Tibial artery (tissue), 4 donors: ENCODE measurements at regions not wholly inside any gene's neighbourhood (a gene's known extent, or its start where the extent isn't known, plus 50 kb on each side); places are given as distances from the start of the nearest gene placed in this dataset.
"Not testable (repeated sequence)": the region's sequence is repeated elsewhere in the genome, so short reads cannot be mapped to it uniquely, and the experiment has no call there.

Experiments
- DNase-seq, 2 donors: peaks; one replicate each; pipeline ENCODE4 v3.0.0-alpha.2; 2019
- H3K27ac ChIP-seq, 2 donors: fragments of 200-600 bp; sonication (generic) in 1 of 2; 1 replicate in 1 of 2; 2 replicates in 1 of 2; pipeline ENCODE4 v1.5.1; 2018 to 2019; ENCODE audit warnings: mild to moderate bottlenecking in 1 of 2
- H3K27me3 ChIP-seq, 2 donors: fragments of 200-600 bp; sonication (generic) in 1 of 2; one replicate each; pipeline versions ENCODE4 v1.5.1 to v1.6.0; 2016 to 2019
- H3K36me3 ChIP-seq, 3 donors: fragments of 200-600 bp; sonication (generic) in 2 of 3; one replicate each; pipeline ENCODE4 v1.5.1; 2016 to 2019; ENCODE audit warnings: mild to moderate bottlenecking in 2 of 3
- H3K4me1 ChIP-seq, 4 donors: fragments of 200-600 bp; sonication (generic) in 2 of 4; 1 replicate in 3 of 4; 2 replicates in 1 of 4; pipeline ENCODE4 v1.5.1; 2016 to 2019
- H3K4me3 ChIP-seq, 2 donors: fragments of 200-600 bp; sonication (generic) in 1 of 2; 1 replicate in 1 of 2; 2 replicates in 1 of 2; pipeline ENCODE4 v1.5.1; 2018 to 2019; ENCODE audit warnings: mild to moderate bottlenecking in 2 of 2
- H3K9me3 ChIP-seq, 3 donors: fragments of 200-600 bp; sonication (generic) in 1 of 3; one replicate each; pipeline ENCODE4 v1.5.1; 2016 to 2019
- CTCF ChIP-seq, 2 experiments: fragments of 200-600 bp in 1 of 2; fragments of 450-650 bp in 1 of 2; IDR thresholded peaks; one replicate each; pipeline ENCODE4 v1.5.1; 2017 to 2019; ENCODE audit warnings: antibody characterized with exemption in 2 of 2, mild to moderate bottlenecking in 1 of 2, moderate library complexity in 1 of 2
- intact Hi-C: fragments of 100-400 bp; cut with DNase I; formaldehyde crosslinking; loops from one replicate; pipeline ENCODE4 v1.15.0; 2023; ENCODE audit warnings: low total_unique reads

GRCh38 chr6:8803181-8803760 is 367.9 kb upstream of the SLC35B3 start:
- no peaks in the 10 kb centered on the region for H3K27me3 ChIP-seq
- DNase-seq, result no peak
- no peak for TF ChIP-seq CTCF (IDR thresholded peaks at IDR 0.05)

GRCh38 chr6:8802397-8802796 is 367.1 kb upstream of the SLC35B3 start:
- H3K4me3 ChIP-seq, H3K9me3 ChIP-seq, DNase-seq, H3K36me3 ChIP-seq, H3K27ac ChIP-seq, intact Hi-C loops, H3K27me3 ChIP-seq, H3K4me1 ChIP-seq: not testable (repeated sequence)

More at GRCh38 chr6:8803181-8803760, 367.9 kb upstream of the SLC35B3 start:
- H3K4me1 ChIP-seq, result no peaks in the 10 kb centered on the region
- H3K9me3 ChIP-seq, result peaks cover 0 to 7% (median 0%) of the 10 kb centered on the region in 3 donors
- no peak overlapping the region for H3K4me3 ChIP-seq
- H3K36me3 ChIP-seq, result no peaks in the 10 kb centered on the region
- H3K27ac ChIP-seq, result no peak overlapping the region
- intact Hi-C loops, result no loop called here

- Histone ChIP-seq H3K4me1 (no peaks in the 10 kb centered on the region), H3K9me3 (no peaks in the 10 kb centered on the region), H3K4me3 (no peak overlapping the region), H3K36me3 (no peaks in the 10 kb centered on the region), H3K27ac (no peak overlapping the region), H3K27me3 (no peaks in the 10 kb centered on the region)
- TF ChIP-seq CTCF (IDR thresholded peaks at IDR 0.05), result no peak
- intact Hi-C loops, result no loop called here
- DNase-seq, result no peak
These were observed 359.1 kb upstream of the SLC35B3 start for GRCh38 chr6:8794420-8794819.

- Histone ChIP-seq H3K4me1 (no peaks in the 10 kb centered on the region), H3K27ac (no peak overlapping the region), H3K4me3 (no peak overlapping the region), H3K36me3 (no peaks in the 10 kb centered on the region), H3K27me3 (no peaks in the 10 kb centered on the region), H3K9me3 (no peaks in the 10 kb centered on the region)
- no peak for TF ChIP-seq CTCF (IDR thresholded peaks at IDR 0.05)
- no peak for DNase-seq
- intact Hi-C loops, result no loop called here
These were observed 354.5 kb upstream of the SLC35B3 start for GRCh38 chr6:8789878-8790277.

- no peak for TF ChIP-seq CTCF (IDR thresholded peaks at IDR 0.05)
- Histone ChIP-seq H3K9me3 (no peaks in the 10 kb centered on the region), H3K27ac (no peak overlapping the region), H3K4me3 (no peak overlapping the region), H3K4me1 (no peaks in the 10 kb centered on the region), H3K36me3 (no peaks in the 10 kb centered on the region), H3K27me3 (no peaks in the 10 kb centered on the region)
- DNase-seq, result no peak
- intact Hi-C loops, result no loop called here
These were observed 349.9 kb upstream of the SLC35B3 start for GRCh38 chr6:8785223-8785622.

- no peak for DNase-seq
- no peak overlapping the region for H3K27ac ChIP-seq
- intact Hi-C loops, result no loop called here
- no peaks in the 10 kb centered on the region for H3K4me1 ChIP-seq
- no peaks in the 10 kb centered on the region for H3K36me3 ChIP-seq
- no peaks in the 10 kb centered on the region for H3K9me3 ChIP-seq
- TF ChIP-seq CTCF (IDR thresholded peaks at IDR 0.05), result no peak
- no peaks in the 10 kb centered on the region for H3K27me3 ChIP-seq
- H3K4me3 ChIP-seq, result no peak overlapping the region
These were observed 347.8 kb upstream of the SLC35B3 start for GRCh38 chr6:8783191-8783590.
